GM21717 (cell line): ENCODE measurements at regions not wholly inside any gene's neighbourhood (a gene's known extent, or its start where the extent isn't known, plus 50 kb on each side); places are given as distances from the start of the nearest gene placed in this dataset.
"Not testable (repeated sequence)": the region's sequence is repeated elsewhere in the genome, so short reads cannot be mapped to it uniquely, and the experiment has no call there.

ENCODE experiments used
- ATAC-seq: cut with Tn5 transposase; IDR thresholded peaks from one replicate; pipeline ENCODE4 v1.9.1; 2021; ENCODE audit warnings: mild to moderate bottlenecking, moderate library complexity; ENCODE audit not compliant: unreplicated experiment

- no peak for ATAC-seq
Measured at GRCh38 chr5:17952231-17952630, 318.0 kb downstream of the TAF11L14 start.

DNA sequence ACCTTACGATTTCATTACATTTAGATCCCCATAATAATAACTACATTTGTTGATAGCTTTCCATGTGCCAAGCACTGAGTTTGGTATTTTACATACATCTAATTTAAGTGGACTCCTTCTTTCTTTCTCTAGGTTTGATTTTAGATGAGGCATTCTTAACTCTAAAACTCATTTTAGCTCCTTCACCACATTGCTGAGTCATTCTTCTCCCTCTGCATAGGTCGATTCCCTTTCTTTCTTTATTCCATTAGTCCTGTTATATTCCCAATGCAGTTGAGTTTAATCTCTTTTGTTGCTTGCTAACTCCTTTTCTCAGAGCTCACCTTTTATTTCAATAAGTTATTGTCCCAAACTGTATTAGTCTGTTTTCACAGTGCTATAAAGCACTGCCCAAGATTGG, 329.8 kb downstream of the TAF11L14 start:
- no peak for ATAC-seq

GRCh38 chr5:17966640-17967402, 332.6 kb downstream of the TAF11L14 start:
- no peak for ATAC-seq

GRCh38 chr5:17976404-17976803, 342.1 kb downstream of the TAF11L14 start:
- ATAC-seq, result no peak

DNA sequence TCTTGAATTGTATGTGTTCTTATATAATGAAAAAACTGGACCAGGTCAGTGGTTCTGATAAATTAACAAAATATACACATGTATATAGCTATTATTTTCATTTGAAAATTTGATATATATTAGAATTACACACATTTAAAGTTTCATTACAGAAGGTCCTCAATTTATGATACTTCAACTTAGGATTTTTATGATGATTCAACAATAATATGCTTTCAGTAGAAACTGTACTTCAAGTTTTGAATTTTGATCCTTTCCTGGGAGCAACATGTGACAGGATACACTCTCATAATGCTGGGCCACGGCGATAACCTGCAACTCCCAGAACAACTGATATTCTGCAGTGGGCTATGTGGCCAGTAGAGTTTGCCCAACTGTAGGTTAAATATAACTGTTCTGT, 344.7 kb downstream of the TAF11L14 start:
- ATAC-seq, result no peak

GRCh38 chr5:17982626-17983025, 348.4 kb downstream of the TAF11L14 start:
- ATAC-seq, result not testable (repeated sequence)

DNA sequence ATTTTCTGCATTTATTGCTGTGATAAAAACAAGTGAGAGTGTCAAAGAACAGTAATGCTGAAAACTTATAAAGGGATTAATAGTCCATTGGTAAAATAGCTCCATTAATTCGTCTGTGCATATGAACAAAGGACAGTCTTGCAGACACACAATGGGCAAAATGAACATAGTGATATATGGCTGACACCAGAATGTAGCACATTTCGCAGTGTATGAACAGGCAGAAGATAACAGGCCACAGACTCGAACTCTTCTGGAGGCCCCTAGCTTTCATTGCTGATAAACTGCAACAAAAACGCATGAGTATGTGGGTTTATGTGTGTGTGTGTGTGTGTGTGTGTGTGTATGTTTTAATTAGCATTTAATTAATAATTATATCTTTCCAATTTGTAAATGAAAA, 354.8 kb downstream of the TAF11L14 start:
- no peak for ATAC-seq

DNA sequence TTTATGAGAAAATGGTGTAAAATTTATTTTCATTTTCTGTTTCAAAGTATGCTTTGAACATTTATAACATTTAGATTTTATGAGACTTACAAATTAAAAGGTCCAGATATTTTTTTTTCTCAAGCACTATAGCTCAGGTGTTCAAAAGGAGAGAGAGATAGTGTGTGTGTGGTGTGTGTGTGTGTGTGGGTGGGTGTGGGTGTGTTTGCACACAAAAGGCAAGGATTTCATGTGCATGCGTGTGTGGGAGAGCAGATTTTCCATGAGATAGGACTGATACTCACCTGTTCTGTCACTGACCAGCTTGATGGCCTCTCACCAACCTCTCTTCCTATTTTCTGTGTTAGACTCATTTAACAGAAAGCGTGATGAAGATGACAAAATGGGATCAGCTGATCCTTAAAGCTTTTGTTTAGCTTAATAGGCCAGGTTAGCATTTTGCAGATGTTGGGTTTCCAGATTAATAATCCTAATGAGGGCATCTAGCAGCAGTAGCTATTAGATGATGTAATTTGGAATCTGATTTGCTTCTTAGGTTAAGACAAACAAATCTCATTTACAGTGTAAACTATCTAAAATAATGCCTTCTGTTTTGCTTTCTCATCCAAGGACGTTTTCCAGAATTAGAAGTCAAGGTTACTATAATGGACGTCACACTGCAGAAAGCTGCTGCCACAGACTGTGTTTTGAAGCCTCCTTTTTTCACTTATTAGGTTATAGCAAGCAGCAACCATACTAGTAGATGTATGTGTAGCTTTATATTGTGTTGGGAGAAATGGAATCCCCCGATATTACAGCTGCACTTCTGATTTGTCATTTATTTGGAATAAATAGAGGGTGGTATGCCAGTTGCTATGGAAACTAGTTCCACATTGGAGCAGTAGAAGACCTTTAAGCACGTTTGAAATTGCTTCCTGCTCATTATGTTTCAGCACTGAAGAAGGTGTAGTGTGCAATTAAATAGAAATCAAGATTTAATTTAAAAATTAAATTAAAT, 355.6 kb downstream of the TAF11L14 start:
- ATAC-seq, result no peak

DNA sequence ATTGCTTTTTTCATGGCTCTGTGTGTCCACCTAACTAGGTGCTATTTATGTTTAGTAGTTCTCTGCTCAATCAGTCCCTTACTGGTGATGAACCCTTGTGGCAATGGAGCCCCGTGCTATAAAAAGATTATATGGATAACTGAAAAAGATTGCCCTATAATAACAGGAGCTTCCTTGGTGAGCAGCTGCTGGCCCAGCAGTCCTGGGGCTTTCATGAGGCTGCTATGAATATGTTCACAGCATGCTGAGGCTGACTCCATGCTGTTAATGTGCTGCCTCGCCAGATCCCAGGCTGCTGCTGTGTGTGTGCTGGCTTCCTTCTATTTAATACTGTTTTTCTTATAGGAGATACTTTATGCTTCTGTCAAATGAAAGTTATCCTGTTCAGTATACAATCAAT, 357.5 kb downstream of the TAF11L14 start:
- no peak for ATAC-seq

- no peak for ATAC-seq
Measured at GRCh38 chr5:17992291-17992690, 358.0 kb downstream of the TAF11L14 start.

DNA sequence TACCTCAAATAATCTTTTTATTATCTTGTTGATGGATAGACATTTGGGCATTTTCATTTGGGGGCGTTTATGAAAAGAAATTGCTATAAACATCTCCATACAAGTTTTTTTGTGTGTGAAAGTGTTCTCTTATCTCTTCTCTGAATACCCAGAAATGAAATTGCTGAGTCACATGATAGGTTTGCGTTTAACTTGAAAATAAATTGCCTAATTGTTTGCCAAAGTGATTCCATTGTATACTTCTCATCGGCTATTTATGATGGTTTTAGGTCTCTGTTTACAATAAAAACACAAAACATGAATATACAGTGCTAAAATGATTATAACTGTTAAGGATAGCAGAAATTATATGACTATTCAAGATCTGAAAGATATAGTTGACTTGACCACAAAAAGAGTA, 361.7 kb downstream of the TAF11L14 start:
- ATAC-seq, result no peak

DNA sequence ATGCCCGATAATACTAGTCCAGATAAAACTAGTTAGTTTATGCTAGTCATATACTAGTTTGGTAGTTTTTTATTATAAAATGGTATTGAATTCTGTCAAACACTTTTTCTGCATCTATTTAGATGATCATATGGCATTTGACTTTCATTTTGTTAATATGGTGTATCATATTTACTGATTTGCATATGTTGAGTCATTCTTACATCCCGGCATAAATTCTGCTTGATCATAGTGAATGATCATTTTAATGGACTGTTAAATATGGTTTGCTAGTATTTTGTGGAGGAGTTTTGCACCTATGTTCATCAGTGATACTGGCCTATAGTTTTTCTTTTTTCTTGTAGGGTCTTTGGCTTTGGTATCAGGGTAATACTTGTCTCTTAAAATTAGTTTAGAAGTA, 365.6 kb downstream of the TAF11L14 start:
- no peak for ATAC-seq

GRCh38 chr5:18000744-18001143, 366.5 kb downstream of the TAF11L14 start:
- no peak for ATAC-seq

GRCh38 chr5:18003312-18003711, 369.1 kb downstream of the TAF11L14 start:
- no peak for ATAC-seq

GRCh38 chr5:18003784-18004183, 369.5 kb downstream of the TAF11L14 start:
- ATAC-seq, result no peak

- ATAC-seq, result not testable (repeated sequence)
Measured at GRCh38 chr5:18006235-18006634, 372.0 kb downstream of the TAF11L14 start.

GRCh38 chr5:18008940-18009339, 374.7 kb downstream of the TAF11L14 start:
- ATAC-seq, result no peak

DNA sequence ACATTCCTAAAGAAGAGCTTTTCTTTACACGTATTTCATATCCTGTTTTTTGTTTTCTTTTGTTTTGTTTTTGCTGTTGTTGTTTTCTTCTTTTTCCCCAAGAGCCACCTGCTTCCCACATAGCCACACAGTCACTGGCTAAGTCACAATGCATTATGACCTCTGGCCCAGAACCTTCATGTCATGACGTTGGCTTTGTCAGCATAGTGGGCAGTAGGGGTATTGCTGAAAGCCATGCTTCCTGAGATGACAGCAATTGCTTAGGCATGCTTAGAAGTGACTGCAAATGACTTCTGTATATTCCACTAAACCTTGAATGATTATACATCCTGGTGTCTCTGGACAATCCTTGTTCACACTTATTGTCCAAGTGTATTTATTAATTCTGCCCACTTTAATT, 375.8 kb downstream of the TAF11L14 start:
- no peak for ATAC-seq

DNA sequence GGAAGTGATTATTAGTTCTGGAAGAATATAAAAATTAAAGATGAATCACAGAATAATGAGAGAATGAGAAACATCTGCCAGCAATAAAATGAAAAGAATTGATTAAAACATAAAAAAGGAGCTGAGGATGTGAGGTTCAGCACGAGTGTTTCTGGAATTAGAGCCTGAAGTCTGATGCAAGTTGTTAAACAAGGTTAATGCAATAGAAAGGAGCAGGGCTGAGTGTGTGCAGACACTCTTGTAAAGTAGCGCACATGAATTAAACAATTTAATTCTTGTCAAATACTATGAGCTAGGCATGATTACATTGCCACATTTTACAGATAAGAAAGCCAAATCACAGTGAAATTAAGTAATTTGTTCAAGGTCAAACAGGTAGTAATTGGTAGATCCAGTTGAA, 384.2 kb downstream of the TAF11L14 start:
- ATAC-seq, result no peak

DNA sequence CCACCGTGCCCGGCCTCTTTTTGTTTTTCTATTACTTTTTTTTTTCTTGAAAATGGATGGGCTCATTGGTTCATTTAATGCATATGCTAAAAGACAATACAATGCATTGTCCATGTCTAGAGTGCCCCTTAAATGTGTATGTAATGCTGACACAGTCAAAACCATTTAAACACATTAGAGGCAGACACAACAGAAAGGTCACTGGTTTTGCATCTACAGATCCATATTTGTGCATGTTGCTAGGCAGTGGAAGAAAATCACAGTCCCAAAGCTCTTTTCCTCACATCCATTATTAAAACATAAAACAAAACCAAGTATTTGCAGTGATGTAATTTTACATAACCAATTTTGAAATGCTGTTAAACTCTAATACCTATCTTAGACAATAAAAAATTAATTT, 389.0 kb downstream of the TAF11L14 start:
- ATAC-seq, result no peak

DNA sequence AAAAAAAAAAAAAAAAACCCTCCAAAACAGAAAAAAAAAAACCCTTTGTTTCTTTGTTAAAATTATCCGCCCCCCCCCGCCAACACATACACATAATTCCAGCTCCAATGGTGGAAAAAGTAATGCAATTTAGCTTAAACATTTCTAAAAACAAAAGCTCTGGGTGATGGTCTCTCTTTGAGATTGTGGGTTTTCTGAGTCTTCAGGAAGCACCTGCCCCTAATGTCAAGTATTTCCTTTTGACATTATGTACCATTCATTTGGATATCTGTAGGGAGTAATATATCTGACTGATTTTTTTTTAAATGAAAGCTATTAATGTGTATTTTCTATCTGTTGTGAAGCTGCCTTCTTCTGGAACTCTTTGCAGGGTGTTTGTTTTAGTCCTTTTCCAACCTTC, 389.7 kb downstream of the TAF11L14 start:
- no peak for ATAC-seq

GRCh38 chr5:18024542-18024941, 390.3 kb downstream of the TAF11L14 start:
- no peak for ATAC-seq
